HG02938 (cell line): ENCODE measurements at regions not wholly inside any gene's neighbourhood (a gene's known extent, or its start where the extent isn't known, plus 50 kb on each side); places are given as distances from the start of the nearest gene placed in this dataset.

Source experiments
- ATAC-seq: cut with Tn5 transposase; IDR thresholded peaks from one replicate; pipeline ENCODE4 v1.9.1; 2021; ENCODE audit warnings: mild to moderate bottlenecking, moderate library complexity; ENCODE audit not compliant: unreplicated experiment

GRCh38 chr7:20932785-20933527, 146.3 kb upstream of the SP8 start:
- no peak for ATAC-seq

GRCh38 chr7:20945451-20945850, 158.8 kb upstream of the SP8 start:
- ATAC-seq, result no peak

- ATAC-seq, result no peak
These were observed 166.2 kb upstream of the SP8 start for GRCh38 chr7:20952916-20953315.

GRCh38 chr7:20954711-20955619, 168.3 kb upstream of the SP8 start:
- ATAC-seq, result no peak

GRCh38 chr7:20958572-20958971, 171.9 kb upstream of the SP8 start:
- ATAC-seq, result no peak

- ATAC-seq, result no peak
These were observed 172.6 kb upstream of the SP8 start for GRCh38 chr7:20959281-20959680.

GRCh38 chr7:20963556-20964280, 177.0 kb upstream of the SP8 start:
- ATAC-seq, result no peak

GRCh38 chr7:20964281-20964918, 177.7 kb upstream of the SP8 start:
- no peak for ATAC-seq

- ATAC-seq, result no peak
These were observed 184.5 kb upstream of the SP8 start for GRCh38 chr7:20971219-20971618.

GRCh38 chr7:20980232-20980631, 193.5 kb upstream of the SP8 start:
- ATAC-seq, result no peak

- no peak for ATAC-seq
These were observed 194.1 kb upstream of the SP8 start for GRCh38 chr7:20980668-20981264.

GRCh38 chr7:20988340-20988739, 201.7 kb upstream of the SP8 start:
- ATAC-seq, result no peak

GRCh38 chr7:20991544-20991943, 204.9 kb upstream of the SP8 start:
- ATAC-seq, result no peak

GRCh38 chr7:20993693-20994092, 207.0 kb upstream of the SP8 start:
- no peak for ATAC-seq

GRCh38 chr7:20998309-20998708, 211.6 kb upstream of the SP8 start:
- no peak for ATAC-seq

GRCh38 chr7:21011153-21011552, 224.5 kb upstream of the SP8 start:
- ATAC-seq, result no peak

GRCh38 chr7:21013765-21014539, 227.3 kb upstream of the SP8 start:
- ATAC-seq, result no peak

- no peak for ATAC-seq
These were observed 234.0 kb upstream of the SP8 start for GRCh38 chr7:21020667-21021066.

- ATAC-seq, result no peak
These were observed 237.3 kb upstream of the SP8 start for GRCh38 chr7:21023841-21024484.
